Fibroblast of villous mesenchyme (primary cell): ENCODE measurements at regions not wholly inside any gene's neighbourhood (a gene's known extent, or its start where the extent isn't known, plus 50 kb on each side); places are given as distances from the start of the nearest gene placed in this dataset.

Experiments
- DNase-seq: peaks from one replicate; pipeline ENCODE4 v3.0.0-alpha.2; 2010; ENCODE audit warnings: low read depth
- H3K4me3 ChIP-seq: 2 replicates; pipeline ENCODE4 v1.5.1; 2011; ENCODE audit warnings: low read depth, mild to moderate bottlenecking, low read length
- TF ChIP-seq, protein P1 (sequence below): IDR thresholded peaks from 2 replicates; pipeline ENCODE4 v1.5.1; 2012; ENCODE audit warnings: low read depth, mild to moderate bottlenecking, low read length; ENCODE audit not compliant: insufficient read depth

DNA sequence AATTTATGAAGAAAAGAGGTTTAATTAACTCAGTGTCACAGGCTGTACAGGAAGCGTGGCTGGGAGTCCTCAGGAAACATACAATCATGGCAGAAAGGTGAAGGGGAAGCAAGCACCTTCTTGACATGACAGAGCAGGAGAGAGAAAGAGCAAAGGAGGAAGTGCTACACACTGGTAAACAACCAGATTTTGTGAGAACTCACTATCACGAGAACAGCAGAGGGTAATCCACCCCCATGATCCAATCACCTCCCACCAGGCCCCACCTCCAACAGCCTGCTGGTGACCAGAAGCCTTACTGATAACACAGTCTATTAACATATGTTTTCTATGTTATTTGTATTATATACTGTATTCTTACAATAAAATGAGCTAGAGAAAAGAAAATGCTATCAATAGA, 254.8 kb downstream of the PCDH10 start:
- no peak overlapping the region for H3K4me3 ChIP-seq
- TF ChIP-seq, protein P1, sequence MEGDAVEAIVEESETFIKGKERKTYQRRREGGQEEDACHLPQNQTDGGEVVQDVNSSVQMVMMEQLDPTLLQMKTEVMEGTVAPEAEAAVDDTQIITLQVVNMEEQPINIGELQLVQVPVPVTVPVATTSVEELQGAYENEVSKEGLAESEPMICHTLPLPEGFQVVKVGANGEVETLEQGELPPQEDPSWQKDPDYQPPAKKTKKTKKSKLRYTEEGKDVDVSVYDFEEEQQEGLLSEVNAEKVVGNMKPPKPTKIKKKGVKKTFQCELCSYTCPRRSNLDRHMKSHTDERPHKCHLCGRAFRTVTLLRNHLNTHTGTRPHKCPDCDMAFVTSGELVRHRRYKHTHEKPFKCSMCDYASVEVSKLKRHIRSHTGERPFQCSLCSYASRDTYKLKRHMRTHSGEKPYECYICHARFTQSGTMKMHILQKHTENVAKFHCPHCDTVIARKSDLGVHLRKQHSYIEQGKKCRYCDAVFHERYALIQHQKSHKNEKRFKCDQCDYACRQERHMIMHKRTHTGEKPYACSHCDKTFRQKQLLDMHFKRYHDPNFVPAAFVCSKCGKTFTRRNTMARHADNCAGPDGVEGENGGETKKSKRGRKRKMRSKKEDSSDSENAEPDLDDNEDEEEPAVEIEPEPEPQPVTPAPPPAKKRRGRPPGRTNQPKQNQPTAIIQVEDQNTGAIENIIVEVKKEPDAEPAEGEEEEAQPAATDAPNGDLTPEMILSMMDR: no peak
- no peak for DNase-seq

DNA sequence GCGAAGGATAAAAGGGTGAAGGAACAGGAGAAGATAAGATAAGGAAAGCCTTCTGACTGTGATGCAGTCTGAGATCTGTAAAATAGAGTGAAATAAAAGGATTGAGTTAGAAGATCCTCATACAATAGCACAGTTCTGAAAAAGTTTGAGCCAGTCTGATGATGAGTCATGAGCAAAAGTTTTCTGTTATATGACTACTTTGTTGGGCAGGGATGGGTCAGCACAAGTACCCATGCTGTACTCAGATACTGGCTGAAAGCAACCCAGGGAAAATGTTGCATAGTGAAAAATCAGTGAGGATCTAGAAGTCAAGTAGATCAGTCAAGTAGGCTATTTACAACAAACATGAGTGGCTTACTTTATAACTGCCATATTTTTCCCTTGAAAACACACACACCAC, 253.5 kb downstream of the PCDH10 start:
- DNase-seq: peak; percentile 6
- no peak overlapping the region for H3K4me3 ChIP-seq
- TF ChIP-seq, protein P1: no peak

DNA sequence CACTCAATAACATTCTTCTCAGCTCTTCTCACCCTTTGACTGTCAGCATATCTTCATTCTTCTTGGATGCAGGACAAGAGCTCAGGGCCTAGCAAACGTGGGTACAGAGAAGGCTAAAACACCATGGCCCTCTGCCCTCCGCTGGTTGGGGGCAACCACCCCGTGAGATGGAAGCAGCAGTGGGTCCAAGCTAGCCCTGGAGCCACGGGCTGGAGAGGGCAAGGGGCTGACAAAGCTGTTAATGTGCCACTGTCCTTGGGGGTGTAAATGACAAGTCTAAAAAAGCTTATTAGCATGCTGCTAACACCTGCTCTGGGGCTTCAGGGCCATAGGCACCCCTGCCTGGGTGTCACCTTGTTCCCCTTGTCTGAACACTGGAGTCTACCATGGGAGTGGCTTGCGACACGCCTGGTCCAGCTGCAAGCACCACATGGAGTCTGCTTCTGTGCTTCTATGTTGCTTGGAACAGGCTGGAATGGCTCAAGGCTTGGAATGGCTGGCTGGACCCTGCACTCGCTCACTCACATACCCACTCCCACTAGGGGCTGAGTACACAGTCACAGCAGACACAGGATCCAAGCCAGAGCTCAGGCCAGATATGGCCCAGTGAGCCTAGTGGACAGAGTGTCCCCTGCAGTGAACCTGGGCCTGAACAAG, 246.0 kb downstream of the PCDH10 start:
- no peak overlapping the region for H3K4me3 ChIP-seq
- TF ChIP-seq, protein P1: no peak
- DNase-seq: no peak

DNA sequence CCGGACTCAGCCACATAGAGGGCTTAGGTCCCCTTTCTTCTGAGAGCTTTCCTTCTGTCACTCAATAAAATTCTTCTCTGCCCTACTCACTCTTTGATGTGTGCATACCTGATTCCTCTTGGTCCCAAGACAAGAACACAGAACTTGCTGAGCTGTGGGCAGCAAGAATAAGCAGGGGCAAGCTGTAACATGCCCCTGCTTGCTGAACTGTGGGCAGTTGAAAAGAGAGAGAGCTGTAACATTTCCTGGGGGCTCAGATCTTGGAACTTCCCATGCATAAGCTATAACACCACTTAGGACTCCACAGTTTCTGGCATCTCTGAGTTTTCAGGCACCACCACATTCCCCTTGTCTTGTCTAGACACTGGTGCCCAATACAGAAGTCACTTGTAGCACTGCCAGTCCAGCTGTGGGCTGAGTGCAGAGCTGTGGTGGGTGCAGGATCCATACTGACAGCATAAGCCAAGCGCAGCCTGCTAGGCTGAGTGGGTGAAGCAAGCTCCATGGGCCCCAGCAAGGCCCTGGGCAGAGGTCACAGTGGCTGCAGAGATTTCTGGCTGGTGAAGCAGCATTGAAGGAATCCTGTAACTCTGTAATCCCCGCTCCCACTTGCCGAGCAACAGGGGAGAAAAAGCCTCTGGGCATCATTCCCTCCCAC, 241.2 kb downstream of the PCDH10 start:
- DNase-seq: no peak
- TF ChIP-seq, protein P1: no peak
- no peak overlapping the region for H3K4me3 ChIP-seq

DNA sequence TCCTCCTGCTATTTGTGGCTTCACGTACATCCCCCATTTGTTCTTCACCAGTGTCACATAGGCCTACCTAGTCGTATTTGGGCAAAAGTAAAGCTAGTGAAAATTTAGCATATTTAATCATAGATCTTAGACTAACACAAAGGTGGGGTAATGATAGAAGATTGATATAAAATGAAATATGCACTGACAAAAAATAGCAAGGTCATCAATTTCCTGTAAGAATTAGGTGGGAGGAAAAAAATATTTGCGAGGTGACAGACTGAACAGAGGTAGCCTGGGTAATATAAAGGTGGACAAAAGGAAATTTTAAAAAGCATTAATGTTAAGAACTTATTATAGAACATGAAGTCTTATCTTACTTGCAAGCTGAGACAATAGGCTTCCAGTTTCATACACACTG, 239.9 kb downstream of the PCDH10 start:
- no peak for DNase-seq
- TF ChIP-seq, protein P1: no peak
- no peak overlapping the region for H3K4me3 ChIP-seq

DNA sequence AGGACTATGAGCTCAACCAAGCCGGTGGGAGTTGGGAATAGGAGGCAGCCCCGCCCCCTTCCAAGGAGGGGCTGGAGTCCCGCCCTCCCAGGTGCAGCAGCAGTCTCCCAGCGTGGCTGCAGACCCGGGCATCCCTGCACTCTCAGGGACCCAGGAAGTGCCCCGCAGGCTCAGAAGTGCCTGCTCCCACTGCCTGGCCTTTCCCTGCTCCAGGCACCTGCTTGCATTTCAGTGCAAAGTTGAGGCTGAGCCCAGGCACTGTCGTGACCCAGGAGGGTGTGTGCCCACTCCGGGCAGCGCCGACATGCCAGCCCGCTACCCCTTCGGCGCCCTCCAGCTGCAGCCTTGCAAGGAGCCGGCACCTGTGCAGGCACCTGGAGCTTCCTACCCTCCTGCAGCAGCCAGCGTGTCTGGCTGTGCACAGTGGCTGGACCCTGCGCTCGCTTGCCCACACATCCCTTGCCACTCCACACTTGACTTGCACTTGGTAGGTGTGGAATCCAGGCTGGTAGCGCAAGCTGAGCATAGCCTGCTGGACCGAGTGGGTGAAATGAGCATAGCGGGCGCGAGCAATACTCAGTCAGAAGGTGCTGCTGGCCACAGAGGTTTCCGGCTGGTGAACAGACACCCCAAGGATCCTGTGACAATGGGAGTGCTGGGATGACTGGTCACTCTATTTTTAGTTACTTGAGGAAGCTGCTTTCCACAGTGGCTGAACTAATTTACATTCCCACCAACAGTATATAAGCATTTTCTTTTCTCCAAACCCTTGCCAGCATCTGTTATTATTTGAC, 236.3 kb downstream of the PCDH10 start:
- H3K4me3 ChIP-seq: no peak overlapping the region
- TF ChIP-seq, protein P1: no peak
- DNase-seq: no peak
